Embryonic facial prominence (tissue), 1 donor: ENCODE measurements at regions not wholly inside any gene's neighbourhood (a gene's known extent, or its start where the extent isn't known, plus 50 kb on each side); places are given as distances from the start of the nearest gene placed in this dataset.
"Not testable (repeated sequence)": the region's sequence is repeated elsewhere in the genome, so short reads cannot be mapped to it uniquely, and the experiment has no call there.

Source experiments
- DNase-seq: peaks from one replicate; pipeline ENCODE4 v3.0.0-alpha.2; 2016; ENCODE audit errors: extremely low spot score

DNA sequence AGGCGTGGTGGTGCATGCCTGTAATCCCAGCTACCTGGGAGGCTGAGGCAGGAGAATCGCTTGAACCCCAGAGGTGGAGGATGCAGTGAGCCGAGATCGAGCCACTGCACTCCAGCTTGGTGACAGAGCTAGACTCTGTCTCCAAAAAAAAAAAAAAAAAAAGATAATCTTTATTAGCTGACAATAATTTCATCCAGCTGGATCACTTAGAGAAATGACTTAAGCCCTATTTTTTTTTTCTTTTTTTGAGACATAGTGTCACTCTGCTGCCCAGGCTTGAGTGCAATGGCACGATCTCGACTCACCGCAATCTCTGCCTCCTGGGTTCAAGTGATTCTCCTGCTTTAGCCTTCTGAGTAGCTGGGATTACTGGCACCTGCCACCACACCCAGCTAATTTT is 51.6 kb upstream of the MAP4K4 start:
- not testable (repeated sequence) for DNase-seq

DNA sequence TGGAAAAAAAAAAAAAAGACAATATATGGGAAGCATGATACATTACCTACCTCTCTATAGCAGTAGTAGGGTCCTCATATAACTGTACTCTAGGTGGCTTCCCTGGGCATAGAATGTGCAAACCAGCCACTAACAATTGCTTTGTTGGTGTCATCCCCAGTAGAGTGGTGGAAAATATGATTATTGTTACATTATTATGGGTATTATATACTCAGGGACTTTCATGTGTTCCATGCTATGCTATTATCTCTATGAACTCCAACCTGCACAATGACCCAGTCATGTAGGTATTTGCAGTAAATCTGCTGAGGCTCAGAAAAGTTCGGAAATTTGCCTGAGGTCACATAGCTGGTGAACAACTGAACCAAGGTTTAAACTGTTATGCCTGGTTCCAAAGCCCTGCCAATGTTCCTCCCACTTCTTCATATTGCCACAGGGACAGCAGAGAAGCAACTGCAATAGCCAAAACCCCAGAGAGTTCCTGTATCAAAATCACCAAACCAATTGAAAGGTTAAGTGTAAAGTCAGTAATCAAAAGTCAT is 52.6 kb upstream of the MAP4K4 start:
- no peak for DNase-seq

DNA sequence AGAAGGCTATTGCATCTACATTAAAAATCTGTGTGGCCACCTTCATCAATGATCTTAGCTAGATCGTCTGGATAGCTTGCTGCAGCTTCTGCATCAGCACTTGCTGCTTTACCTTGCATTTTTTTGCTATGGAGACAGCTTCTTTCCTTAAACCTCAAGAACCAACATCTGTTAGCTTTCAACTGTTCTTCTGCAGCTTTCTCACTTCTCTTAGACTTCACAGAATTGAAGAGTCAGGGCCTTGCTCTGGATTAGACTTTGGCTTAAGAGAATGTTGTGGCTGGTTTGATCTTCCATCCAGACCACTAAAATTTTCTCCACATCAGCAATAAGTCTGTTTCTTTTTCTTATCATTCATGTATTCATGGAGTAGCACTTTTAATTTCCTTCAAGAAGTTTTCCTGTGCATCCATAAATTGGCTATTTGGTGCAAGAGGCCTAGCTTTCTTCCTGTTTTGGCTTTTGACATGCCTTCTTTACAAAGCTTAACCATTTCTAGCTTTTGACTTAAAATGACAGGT is 54.4 kb upstream of the MAP4K4 start:
- no peak for DNase-seq

DNA sequence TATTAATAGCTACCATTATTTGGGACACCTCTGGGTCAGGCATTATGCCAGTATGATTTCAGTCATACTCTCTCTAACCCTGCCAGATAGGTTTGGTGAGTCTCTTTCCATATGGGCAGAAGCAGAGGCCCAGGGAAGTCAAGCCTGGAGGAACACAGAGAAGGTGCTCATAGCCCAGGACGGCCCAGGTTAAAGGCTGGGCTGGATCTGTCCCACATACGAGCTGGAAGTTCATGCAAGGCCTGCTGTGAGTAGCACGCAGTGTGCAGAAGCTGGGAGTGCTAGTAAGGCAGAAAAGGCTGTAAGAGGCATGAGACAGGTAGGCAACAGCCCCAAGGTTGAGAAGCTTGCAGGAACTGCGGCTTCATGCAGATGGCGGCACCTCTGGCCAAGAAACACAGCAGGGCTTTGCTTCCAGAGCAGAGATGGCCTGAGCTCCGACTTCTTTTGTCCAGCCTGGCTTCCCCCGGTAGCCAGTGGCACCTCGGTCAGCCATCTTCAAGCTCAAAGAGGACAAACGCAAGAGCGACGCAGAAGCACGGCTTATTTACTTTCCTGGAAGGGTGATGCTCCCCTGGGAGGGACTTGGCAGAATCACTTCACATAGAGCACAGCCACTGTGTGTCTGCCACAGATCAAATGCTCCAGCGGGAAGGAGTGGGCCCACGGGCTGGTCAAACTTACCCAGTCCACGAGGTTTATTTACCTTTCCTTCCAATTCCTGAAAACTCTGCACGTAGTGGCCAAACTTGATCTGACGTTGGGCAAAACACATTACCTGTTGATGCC is 58.5 kb upstream of the MAP4K4 start:
- no peak for DNase-seq

DNA sequence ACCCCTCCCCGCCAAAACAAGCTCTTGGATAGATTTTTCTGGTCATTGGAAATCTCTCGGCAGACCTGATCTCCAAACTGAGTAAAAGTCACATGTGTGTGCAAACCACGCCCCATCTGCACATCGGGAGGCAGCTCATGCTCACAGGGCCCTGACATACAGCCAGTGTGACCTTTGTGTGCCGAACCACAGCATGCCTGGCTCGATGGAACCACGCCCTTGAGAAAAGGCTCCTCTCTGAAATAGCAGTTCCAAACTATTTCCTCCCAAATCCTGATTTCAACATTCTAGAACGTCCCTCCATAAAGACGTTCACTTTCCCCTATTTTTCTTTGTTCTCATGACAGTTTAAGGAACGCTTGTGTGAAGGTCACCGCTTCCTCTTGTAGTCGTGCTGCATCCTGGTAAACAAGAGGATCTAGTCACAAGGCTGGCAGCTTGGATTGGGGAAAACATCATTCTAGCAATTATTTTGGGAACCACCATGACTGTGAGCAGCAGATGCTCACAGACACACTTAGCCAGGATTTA is 59.3 kb upstream of the MAP4K4 start:
- DNase-seq, result no peak

DNA sequence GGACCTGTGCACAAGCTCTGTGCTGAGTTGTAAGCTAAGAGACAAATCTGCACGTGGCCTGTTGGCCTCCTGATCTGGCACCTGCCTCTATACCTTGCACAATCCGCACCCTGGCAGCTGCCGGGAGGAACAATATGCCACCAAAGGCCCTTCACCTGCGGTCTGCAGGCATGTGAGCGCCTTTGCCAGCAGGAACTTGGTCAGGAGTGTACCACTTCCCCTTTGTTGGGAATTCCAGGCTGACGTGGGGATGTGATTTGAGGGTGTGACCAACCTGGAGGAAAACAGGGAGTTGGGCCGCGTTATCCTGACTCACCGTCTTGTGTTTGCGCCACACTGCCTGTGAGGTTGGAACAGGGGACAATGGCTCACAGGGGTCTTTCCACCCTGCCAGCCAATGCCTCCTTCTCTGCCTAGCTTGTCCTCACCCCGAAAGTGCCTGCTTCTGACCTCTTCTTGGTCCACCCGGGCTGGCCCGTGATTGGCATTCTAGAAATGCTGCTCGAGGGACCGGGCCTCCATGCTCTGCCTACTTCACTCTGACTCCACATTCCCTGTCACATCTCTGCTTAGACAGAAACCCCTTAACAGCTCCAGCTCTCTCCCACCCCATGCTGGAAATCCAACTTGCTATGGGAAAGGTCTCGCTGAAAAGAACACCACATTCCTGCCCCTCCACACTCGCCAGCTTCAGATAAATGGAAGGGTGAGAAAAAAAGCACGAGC is 67.1 kb upstream of the MAP4K4 start:
- DNase-seq, result no peak

DNA sequence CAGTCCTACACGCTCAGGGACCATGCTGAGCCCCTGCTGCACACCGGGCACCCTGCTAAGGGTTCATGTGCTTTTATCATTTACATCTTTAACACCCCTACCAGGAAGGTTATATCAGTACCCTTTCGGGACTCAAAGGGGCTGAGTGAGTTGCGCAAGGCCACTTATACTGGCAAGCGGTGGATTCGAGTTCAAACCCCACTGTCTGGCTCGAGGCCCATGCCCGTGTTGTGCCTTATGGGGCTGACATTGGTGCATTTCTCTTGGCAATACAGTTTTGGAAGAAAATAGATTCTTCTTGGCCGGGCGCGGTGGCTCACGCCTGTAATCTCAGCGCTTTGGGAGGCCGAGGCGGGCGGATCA is 69.5 kb upstream of the MAP4K4 start:
- DNase-seq, result no peak

DNA sequence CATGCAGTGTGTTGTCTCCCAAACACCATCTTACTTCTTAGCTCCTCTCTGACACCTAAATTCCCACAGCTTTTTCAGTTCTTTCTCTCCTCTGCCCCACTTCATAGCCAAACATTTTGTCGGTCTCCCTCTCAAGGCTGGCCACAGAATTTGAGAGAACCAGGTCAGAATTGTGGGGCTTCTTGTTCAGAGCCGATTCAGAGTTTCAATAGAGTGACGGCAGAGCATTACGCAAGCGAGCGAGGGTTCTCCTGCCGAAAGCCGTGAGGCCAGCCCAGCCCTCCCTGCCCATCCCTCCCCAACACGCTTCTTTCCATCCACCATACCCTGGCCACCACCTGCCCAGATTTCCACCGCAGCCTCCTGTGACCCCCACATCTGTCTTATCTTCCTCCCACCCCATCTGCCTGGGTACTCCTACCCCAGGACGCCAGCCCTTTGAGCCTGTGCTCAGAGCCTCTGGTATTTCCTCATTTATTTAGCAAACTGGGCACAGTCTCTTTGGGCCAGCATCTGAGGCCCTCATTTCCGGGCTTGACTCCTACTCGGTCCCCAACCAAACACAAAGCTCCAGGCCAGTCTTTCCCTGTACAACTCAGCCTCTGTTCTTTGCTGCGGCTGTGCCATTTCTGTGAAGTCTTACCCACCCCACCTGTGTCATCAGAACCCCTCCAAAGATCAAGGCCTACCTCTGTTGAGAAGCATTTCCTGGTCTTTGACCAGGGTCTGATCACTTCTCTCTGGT is 70.0 kb upstream of the MAP4K4 start:
- DNase-seq, result no peak

DNA sequence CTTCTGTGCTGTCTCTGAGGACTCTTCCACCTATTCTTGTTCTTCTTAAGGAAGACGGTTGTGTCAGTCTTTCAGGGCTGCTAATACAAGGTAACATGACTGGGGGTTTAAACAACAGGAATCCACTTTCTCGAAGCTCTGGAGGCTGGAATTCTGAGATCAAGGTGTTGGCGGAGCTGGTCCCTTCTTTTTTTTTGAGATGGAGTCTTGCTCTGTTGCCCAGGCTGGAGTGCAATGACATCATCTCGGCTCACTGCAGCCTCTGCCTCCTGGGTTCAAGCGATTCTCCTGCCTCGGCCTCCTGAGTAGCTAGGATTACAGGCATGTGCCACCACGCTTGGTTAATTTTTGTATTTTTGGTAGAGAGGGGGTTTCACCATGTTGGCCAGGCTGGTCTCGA is 71.7 kb upstream of the MAP4K4 start:
- DNase-seq, result not testable (repeated sequence)

DNA sequence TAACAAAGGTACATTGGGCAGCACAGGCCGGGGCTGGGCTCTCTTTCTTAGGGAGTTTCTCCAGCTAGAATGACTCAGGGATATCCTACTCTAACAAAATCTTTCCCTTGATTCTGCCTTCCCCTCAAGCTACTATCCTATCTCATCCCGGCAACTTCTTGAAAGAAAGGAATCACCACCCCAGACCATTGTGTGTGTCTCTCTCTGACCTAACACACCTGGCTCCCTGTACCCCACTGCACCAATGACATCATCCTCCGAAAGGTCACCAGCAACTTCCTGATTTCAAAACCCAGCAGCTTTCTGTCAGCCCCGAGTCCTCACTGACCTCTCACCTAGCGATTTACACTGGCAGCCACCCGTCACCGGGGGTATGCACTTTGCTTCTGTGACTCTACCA is 72.1 kb upstream of the MAP4K4 start:
- DNase-seq, result no peak

DNA sequence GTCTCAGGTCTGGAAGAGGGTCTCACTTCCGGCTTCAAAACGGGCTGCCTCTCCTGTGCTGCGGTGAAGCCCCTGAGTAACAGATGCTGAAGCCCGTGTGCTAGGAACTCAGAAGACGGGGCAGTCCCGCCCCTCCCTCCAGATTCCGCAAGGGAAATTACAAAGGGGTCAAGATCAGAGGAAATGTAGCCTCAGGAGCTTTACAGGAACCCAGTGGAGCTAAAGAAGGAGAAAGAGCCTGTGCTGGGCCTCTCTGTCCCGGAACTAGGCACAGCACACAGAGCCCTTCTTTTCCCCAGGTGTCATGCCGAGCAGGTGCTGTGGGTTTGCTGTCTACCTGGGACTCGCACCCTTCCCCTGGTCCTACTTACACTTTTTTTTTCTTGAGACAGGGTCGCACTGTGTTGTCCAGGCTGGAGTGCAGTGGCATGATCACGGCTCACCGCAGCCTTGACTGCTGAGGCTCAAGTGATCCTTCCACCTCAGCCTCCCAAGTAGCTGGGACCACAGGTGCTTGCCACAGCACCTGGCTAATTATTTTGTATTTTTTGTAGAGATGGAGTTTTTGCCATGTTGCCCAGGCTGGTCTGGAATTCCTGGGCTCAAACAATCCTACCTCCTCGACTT is 72.7 kb upstream of the MAP4K4 start:
- DNase-seq, result no peak

DNA sequence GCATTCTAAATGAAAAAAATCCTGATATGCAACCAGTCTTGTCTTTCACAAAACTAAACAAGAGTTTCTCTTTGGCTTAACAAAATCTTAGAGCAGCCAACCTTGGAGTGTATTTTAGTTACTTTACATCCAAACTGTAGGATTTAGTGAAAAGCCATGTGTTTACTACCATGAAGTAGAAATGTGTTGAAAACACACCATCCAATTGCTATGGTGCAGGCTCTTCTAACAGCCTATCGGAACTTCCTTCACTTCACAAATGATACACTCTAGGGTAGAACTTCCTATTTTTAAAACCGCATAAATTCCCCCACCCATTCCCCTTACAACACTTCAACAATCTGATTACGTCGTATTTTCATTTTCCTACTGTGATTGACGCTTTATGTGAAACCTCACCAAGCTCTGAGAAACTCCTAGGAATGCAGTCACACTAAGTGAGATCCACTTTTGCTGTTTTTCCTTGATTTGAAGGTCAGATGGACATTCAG is 74.4 kb upstream of the MAP4K4 start:
- no peak for DNase-seq

DNA sequence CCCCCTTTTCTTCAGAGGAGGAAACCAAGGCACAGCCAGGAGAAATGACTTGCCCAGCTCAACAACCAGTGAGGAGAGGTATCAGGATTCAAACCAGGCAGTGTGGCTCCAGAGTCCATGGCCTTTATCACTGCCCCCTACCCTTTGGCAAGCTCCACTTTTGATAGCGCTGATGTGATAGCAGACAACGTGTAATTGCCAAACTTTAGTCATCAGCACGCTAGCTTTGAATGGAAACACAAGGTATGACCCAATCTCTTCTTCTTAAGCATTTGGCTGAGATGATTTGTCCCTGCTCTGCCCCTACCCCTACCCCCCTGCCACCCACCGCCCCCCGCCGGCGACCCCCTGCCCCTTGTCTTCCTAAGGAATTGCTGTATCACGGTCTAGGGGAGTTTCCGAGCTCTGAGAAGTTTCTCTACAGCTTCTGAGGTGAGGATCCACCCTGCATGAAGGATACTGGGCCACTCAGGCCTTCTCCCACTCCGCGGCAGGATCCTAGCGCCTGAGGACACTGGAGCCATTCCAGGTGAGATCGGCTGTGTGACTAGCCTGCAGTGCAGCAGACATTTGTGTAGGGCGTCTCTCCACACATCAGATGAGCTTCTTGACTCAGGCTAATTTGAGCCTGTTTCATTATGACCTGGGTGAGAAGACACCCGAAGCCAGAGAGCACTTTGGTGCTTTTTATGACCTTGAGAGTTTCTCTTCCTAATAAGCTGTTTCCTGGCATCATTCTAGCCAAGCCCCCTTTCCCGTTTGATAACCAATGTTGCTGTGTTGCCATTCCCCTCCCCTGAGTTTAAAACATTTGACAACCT is 75.1 kb upstream of the MAP4K4 start:
- no peak for DNase-seq

DNA sequence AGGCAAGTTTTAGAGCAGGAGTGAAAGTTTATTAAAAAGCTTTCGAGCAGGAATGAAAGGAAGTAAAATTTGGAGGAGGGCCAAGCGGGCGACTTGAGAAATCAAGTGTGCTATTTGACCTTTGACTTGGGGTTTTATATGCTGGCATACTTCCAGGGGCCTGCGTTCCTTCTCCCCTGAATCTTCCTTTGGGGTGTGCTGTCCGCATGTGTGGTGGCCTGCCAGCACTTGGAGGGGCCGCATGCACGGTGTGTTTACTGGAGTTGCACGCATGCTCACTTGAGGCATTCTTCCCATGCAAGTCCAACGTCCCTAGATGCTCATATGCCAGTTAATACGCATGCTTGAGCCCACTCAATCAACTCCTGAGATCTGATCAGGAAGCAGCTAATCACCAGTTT is 78.3 kb upstream of the MAP4K4 start:
- DNase-seq, result no peak

DNA sequence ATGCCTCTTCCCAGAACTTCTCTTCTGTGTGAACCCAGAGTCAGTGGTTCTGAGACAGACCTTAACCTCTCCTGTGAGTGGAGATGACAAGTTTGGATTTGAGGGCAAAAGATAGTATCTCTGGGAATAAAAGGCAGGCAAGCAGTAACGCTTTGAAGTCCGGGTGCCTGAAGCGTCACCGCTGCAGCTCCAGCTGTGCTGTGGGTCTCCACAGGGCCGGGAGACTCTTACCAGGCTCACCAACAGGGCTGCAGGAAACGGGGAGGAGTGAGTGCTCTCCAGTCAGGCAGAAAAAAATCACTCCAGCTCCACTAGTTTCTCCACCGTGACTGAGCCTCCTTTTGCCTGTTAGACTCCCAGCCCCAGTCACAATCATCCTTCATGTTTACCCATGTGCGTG is 79.7 kb upstream of the MAP4K4 start:
- DNase-seq, result no peak

DNA sequence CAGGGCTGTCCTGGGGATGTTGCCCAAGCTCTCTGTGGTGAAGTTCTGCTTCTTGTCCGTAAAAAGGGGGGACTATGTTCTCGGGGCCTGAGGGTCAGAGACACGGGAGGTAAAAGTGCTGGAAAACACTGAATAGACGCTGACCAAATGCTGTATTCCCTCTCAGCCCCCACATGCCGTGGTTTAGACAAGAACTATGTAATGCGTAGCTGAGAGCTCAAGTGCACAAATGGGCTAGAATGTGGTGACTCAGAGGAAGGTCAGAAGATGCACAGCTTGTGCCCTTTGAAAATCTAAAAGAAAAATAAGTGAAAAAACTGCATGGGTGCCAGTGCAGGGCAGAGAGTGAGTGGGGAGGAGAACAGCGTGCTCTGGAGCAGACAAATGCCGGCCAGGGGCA is 80.3 kb upstream of the MAP4K4 start:
- DNase-seq, result no peak

DNA sequence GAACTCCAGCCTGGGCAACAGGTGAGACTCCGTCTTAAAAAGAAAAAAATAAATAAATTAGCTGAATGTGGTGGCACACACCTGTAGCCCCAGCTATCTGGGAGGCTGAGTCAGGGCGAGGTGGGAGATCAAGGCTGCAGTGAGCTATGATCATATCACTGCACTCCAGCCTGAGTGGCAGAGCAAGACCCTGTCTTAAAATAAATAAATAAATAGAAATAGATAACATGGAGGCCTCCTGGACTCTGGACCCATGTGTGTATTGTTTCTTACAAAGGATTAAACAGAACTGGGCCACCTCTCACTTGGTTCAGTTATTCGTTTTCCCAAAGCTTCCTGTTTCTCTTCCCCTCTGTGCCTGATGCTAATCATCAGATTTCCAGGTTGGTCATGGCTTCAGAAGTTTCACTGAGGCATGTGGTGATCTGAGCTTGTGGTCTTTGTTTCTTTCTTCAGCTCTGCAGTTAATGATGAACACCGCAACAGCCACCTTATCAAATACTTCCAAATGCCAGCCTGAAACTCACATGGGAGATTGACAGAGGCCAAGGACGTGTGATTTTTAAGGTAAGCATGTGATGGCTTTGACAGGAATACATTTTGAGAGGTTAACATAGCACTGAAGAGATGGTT is 83.3 kb upstream of the MAP4K4 start:
- DNase-seq, result no peak

DNA sequence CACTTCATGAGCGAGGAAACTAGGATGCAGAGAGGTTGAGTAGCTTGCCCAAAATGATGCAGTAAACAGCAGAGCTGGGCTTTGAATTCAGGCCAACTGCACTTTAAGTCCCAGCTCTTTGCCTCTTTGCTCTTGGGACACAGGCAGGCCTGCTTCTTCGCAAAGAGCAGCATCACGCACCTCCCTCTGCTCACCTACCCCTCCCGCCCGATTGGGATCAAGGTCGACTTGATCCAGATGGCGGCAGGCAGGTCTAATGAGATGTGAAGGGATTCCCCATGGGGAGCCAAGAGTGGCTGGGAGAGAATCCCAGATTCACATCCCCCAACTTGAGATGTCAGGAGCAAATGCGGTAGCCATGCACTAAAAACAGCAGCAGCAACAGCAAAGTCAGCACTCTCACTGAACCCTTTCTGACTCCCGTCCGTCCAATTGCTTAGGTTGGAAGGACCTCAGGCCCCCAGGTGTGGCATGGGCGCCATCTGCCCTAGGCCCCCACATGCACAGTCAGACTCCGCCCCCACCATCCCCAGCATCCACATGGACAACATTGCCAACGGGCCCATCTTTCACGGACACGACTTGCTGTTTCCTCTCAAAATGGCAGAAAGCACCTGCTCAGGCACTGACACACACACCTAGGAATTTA is 84.3 kb upstream of the MAP4K4 start:
- no peak for DNase-seq

DNA sequence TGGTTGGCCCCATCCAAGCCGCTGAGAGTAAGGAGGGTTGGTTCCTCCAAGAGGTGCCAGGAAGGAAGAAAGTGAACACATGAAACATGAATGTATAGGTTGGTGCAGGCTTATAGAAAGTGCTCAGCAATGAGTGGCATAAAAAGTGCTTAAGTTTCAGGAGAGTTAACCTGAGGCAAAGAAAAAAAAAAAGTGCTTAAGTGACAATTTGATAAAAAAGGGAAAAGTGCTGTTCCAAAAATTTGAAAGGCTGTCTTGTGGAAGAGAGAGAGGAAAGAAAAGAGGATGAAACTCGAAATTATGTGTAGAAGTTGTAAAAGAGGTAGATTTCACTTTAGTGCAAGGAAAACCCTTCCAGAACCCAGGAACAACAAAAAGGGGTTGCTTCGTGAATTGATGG is 85.5 kb upstream of the MAP4K4 start:
- no peak for DNase-seq
